Loucy (cell line): ENCODE measurements at regions not wholly inside any gene's neighbourhood (a gene's known extent, or its start where the extent isn't known, plus 50 kb on each side); places are given as distances from the start of the nearest gene placed in this dataset.

Experiments used
- CTCF ChIP-seq: fragments of 200-600 bp; sonication (generic); conservative IDR thresholded peaks from 2 replicates; pipeline ENCODE4 v1.5.1; 2014; ENCODE audit warnings: mild to moderate bottlenecking, antibody characterized with exemption, low read length
- EZH2phosphoT487 ChIP-seq: fragments of 200-600 bp; IDR thresholded peaks from 2 replicates; pipeline ENCODE4 v1.6.1; 2018; ENCODE audit warnings: antibody characterized with exemption, mild to moderate bottlenecking, moderate library complexity, borderline replicate concordance

- TF ChIP-seq CTCF, result no peak
- TF ChIP-seq EZH2phosphoT487, result no peak
Measured at GRCh38 chr22:27474112-27474571, 327.4 kb downstream of the MN1 start.
